ENCODE measurements at regions not wholly inside any gene's neighbourhood (a gene's known extent, or its start where the extent isn't known, plus 50 kb on each side); places are given as distances from the start of the nearest gene placed in this dataset.
"Not testable (repeated sequence)": the region's sequence is repeated elsewhere in the genome, so short reads cannot be mapped to it uniquely, and the experiment has no call there.

GRCh38 chr6:56839533-56840183, 115.2 kb upstream of the BEND6 start:
- DNase-seq (ENCODE audit: low spot score): no peak

DNA sequence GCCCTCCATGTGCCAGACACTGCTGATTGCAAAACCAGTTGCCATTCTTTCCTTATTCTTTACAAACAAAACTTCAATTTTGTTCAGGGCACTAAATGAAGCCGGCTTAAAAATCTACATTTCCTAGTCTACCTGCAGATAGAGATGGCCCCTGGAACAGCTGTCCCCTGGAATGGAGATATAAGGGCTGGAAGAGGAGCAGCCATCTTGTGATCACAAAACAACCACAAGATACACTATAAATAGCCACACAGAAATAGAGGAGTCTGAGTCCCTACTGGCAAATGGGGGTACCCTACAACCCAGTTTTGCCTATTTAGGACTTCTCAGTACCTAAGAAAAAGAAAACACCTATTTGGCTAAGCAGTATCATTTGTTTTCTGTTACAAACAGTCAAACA, 115.9 kb upstream of the BEND6 start:
- no peak for DNase-seq (ENCODE audit: low spot score)

GRCh38 chr6:56838016-56838555, 116.8 kb upstream of the BEND6 start:
- DNase-seq (ENCODE audit: low spot score): no peak

DNA sequence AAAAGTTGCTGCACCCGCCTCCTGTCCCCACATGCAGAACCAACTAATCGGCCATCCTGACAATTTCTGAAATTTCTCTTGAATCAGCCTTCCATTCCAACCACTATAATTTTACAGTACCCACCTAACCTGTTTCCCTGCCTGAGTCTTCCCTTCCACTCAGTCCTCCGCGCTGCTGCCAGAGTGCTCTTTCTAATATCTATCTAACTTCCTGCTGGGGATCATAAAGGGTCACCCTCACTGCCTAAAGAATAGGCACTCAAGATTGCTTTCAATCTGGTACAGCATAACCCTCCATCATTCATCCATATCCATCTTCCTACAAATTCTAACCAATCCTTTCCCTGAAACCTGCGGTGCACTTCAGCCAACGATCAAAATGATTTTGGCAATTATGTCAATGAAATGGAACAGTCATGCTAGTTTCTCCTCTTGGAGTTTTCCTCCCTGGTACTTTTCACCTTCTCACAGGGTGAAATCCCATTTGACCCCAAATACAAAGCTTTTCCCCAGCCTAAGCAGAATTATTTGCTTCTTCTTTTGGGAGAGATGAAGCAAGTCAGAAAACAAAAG, 117.5 kb upstream of the BEND6 start:
- DNase-seq (ENCODE audit: low spot score): no peak

DNA sequence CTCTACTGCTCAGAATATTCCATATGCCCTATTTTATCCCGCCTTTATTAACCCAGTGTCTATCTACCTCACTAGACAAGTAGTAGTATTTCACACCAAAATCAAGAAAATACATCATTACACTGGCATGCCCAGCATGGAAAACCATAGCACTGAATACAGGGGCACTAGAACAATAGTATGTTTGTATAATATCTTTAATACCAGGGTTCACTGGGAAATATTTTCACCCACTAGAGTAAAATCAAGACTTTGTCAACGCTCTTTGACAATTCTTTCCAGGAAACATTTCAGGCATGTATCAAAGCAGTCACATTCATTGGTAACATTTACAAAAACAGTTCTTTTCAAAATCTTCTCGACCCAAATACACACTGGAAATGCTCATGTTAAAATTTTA, 119.3 kb upstream of the BEND6 start:
- no peak for DNase-seq (ENCODE audit: low spot score)

DNA sequence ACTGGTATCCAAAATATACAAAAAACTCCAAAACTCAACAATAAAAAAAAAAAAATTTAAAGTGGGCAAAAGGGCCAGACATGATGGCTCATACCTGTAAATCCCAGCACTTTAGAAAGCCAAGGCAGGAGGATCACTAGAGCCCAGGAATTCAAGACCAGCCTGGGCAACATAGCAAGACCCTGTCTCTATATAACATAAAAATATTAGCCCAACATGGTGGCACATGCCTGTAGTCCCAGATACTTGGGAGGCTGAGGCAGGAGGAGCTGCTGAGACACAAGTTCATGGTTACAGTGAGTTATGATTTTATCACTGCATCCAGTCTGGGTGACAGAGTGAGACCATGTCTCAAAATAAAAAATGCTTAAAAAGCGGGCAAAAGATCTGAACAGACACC, 121.0 kb upstream of the BEND6 start:
- no peak for DNase-seq (ENCODE audit: low spot score)

DNA sequence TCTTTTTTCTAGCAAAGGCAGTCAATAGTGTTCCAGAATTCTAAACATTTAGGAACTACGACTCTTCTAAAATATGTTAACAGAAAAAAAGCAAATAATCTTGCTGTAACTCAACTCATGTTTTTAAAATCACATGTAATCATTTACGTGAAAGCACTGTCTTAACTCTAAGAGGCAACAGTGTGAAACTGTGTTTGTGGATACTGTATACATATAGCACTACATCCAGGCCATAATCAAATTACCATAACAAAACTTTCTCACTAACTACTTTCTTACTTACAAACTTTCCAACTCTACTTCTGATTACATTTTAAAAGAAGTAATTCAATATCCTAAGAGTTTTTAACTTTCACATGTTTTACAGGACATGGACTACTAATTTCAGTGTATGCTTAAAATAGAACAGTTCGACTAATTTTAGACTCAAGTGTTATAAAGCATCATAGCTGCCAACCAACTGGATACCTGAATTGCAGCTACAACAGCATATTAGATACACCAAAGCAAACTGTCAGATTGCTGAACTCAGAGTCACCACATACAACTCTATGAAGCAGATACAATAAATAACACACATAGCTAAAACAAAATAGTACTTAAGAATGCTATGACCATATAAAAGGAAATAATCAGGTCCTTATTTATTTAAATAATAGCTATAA, 121.6 kb upstream of the BEND6 start:
- DNase-seq (ENCODE audit: low spot score): no peak

DNA sequence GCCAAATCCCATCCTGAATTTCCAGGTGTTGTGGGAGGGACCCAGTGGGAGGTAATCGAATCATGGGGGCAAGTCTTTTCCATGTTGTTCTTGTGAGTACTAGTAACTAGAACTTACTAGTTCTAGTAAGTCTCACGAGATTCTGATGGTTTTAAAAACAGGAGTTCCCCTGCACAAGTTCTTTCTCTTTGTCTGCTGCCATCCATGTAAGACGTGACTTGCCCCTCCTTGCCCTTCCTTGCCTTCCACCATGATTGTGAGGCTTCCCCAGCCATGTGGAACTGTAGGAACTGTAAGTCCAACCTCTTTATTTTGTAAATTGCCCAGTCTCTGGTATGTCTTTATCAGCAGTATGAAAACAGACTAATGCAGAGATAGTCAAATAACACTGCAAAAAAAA, 122.7 kb upstream of the BEND6 start:
- DNase-seq (ENCODE audit: low spot score): no peak

DNA sequence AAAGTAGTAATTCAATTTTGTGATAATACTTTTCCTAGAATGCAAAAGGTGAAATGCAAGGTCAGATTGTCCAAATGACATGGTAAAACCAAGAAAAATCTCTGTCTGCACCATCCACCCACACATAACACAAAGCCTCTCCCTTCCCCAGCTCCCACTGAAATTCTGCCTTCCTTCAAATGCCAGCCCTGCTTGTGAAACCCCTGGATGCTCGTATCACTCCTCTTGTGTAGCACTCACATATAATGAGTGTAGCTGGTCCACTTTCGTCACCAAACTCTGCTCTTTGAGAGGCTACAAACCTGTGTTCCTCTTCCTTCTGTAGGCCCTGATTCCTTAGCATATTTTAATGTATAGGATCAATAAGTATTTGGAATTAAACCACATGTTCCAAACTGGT, 123.6 kb upstream of the BEND6 start:
- no peak for DNase-seq (ENCODE audit: low spot score)

DNA sequence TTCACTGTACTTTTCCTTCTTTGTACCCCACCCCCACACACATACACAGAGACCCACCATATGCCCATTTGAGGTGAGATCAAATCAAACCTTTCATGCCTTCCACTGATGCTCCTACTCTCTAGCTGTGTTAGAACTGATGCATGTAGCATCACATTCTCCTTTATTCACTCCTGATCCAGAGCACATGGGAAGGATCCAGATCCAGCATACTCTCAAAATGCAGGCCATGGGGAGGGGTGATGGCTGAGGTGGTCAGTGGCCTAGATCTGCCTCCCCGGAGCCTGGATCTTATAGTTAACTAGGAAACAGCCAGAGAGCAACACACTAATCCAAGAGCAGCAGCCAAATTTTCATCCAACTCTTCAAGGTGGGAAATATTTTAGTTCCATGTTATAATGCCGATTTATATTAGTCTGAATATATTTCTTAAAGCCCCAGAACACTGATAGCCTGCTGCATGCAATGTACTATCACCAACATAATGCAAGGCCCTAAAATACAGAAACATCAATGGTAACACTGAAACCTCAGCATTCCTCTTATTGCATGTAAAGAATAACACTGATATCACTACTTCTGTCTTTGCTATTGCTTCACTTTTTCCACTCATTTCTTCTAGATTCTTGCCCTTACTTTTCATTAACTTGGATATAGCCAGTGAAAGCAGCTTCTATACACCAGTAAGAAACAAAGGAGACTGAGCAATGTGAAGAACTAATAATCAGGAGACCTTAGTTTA, 126.8 kb upstream of the BEND6 start:
- DNase-seq (ENCODE audit: low spot score): no peak

DNA sequence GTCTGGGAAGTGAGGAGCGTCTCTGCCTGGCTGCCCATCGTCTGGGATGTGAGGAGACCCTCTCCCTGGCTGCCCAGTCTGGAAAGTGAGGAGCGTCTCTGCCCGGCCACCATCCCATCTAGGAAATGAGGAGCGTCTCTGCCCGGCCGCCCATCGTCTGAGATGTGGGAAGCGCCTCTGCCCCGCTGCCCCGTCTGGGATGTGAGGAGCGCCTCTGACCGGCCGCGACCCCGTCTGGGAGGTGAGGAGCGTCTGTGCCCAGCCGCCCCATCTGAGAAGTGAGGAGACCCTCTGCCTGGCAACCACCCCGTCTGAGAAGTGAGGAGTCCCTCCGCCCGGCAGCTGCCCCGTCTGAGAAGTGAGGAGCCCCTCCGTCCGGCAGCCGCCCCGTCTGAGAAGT, 130.5 kb upstream of the BEND6 start:
- DNase-seq (ENCODE audit: low spot score): not testable (repeated sequence)

DNA sequence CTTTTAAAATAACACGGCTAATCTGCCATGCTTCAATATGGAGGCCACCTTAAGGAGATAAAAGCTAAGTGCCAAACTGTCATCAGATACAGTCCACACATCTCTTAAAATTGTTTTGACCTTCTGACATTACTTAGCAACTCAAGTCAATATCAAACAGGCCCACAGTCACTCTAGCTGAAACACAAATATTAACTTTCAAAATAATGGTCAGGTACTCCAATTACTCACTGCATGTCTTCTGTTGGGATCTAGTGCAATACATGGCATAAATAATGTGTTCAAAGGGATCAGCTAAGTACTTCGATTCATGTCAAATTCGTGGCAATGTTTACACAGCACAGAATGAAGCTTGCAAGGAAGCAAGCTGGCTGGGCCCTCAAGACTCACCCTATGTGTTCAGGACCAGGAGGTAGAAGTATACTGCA, 133.9 kb upstream of the BEND6 start:
- no peak for DNase-seq (ENCODE audit: low spot score)

GRCh38 chr6:56820060-56820459, 134.8 kb upstream of the BEND6 start:
- no peak for DNase-seq (ENCODE audit: low spot score)

DNA sequence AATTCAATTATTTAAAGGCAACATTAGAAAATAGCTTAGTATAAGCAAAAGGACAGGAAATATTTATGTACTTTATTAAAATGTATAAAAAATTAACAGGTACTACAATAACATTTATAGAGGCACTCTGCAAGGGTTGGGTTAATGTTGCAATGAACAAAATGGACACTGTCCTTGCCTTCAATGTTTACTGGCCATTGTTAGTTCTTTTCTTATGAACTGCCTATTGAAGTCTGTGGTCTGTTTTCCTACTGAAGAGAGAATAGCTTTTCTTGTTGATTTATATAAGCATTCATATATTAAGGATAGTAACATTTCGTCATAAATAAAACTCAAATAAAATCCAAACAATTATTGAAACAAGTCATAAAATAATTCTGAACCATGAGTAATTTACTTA, 135.3 kb upstream of the BEND6 start:
- DNase-seq (ENCODE audit: low spot score): no peak

DNA sequence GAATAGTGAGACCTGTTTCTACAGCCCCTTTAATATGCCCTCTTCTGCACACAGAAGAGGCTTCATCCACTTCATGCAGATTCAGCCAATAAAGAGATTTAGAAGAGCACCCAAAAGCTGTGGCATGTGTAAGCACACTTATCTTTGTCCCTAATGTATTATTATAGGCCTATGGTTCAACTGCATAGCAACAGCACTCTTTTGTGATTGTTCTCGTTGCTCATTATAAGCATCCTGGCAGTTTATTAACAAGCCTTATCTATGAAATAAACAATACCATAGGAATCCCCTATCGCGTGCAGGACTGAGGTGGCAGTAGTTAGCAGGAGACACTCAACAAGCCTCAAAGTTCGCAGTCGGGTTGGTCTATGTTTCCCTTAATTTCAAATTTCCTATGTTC, 138.5 kb upstream of the BEND6 start:
- DNase-seq (ENCODE audit: low spot score): no peak

GRCh38 chr6:56815436-56815835, 139.5 kb upstream of the BEND6 start:
- DNase-seq (ENCODE audit: low spot score): no peak

GRCh38 chr6:56814802-56815201, 140.1 kb upstream of the BEND6 start:
- no peak for DNase-seq (ENCODE audit: low spot score)

DNA sequence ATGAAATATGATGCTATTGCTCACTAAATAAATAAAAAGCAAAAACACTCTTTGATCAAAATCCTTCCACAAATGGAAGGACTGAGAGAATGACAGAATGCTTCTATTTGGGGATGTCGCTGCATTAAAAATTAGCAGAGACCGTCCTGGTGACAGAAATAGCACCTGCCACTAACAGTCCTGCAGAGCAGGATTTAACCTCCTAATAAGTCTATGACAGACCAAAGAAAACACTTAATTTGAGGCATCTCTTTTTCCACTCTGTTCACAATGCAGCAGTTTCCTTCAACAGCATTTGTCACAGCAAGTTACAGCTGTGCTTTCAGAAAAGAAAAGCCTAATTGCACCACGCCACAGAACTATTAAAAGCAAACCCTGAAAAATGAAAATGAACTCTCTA, 140.6 kb upstream of the BEND6 start:
- no peak for DNase-seq (ENCODE audit: low spot score)

DNA sequence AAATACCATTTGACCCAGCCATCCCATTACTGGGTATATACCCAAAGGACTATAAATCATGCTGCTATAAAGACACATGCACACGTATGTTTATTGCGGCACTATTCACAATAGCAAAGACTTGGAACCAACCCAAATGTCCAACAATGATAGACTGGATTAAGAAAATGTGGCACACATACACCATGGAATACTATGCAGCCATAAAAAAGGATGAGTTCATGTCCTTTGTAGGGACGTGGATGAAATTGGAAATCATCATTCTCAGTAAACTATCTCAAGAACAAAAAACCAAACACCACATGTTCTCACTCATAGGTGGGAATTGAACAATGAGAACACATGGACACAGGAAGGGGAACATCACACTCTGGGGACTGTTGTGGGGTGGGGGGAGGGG, 142.1 kb upstream of the BEND6 start:
- not testable (repeated sequence) for DNase-seq (ENCODE audit: low spot score)

DNA sequence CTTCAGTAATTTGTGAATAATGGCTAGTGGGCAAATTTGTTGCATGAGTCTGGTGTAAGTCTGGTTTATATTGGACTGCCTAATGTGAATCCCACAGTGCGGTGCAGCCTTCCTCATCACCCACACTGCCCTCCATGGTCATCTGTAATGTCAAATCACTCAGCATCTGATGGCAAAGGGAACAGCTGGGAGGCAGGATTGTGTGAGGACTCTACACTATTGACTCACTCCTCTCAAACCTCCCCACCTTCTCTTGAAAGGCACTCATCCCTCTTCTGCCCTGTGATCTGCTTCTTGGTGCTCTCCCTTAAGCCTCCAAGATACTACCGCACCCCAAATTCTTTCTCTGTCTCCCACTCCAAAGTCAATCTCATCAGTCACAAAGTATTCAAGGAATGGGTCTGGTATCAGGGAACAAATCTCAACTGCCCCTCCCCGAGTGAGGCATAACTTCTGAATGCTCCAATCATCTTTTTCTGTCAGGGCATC, 146.0 kb upstream of the BEND6 start:
- peak; percentile 28 for DNase-seq (ENCODE audit: low spot score)

- no peak for DNase-seq (ENCODE audit: low spot score)
Measured at GRCh38 chr6:56807989-56808337, 146.9 kb upstream of the BEND6 start.

DNA sequence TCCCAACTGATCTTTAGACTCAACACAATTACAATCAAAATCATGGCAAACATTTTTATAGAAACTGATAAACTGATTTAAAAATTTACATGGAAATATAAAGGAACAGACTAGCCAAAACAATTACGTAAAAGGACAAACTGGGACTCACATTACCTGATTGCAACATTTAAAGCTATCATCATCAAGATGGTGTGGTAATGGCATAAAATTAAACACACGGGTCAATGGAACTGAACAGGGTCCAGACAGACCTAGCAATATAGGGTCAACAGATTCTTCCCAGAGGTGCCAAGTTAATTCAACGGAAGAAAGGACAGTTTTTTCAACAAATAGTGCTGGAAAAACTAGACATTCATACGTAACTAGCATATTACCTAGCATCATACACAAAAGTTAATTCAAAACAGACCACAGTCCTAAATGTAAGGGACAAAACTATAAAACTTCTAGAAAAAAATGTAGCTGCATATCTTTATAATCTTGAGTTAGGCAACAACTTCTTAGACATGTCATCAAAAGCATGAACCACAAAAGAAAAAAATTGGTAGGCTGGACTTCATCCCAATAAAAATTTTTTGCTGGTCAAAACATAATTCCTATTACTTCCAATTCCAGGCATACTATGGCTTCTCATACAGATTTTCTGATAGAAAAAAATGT, 147.4 kb upstream of the BEND6 start:
- no peak for DNase-seq (ENCODE audit: low spot score)
